NCI-H460 (cell line): ENCODE measurements at regions not wholly inside any gene's neighbourhood (a gene's known extent, or its start where the extent isn't known, plus 50 kb on each side); places are given as distances from the start of the nearest gene placed in this dataset.

Experiments used
- DNase-seq: peaks from one replicate; pipeline ENCODE4 v3.0.0-alpha.2; 2016; ENCODE audit warnings: low read depth; ENCODE audit errors: extremely low read depth

DNA sequence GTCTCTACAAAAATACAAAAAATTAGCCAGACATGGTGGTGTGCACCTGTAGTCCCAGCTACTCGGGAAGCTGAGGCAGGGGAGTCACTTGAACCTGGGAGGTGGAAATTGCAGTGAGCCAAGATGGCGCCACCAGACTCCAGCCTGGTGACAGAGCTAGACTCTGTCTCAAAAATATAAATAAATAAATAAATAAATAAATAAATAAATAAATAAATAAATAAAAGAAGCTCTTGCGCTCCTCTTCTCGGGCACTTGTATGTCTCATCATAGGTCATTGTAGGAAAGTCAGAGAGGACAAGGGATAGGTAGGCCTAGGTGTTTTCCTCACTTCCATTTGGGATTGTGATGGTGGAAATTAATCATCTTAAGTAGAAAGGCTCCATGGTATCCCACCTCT lies 252.8 kb downstream of the PIK3R1 start:
- no peak for DNase-seq

DNA sequence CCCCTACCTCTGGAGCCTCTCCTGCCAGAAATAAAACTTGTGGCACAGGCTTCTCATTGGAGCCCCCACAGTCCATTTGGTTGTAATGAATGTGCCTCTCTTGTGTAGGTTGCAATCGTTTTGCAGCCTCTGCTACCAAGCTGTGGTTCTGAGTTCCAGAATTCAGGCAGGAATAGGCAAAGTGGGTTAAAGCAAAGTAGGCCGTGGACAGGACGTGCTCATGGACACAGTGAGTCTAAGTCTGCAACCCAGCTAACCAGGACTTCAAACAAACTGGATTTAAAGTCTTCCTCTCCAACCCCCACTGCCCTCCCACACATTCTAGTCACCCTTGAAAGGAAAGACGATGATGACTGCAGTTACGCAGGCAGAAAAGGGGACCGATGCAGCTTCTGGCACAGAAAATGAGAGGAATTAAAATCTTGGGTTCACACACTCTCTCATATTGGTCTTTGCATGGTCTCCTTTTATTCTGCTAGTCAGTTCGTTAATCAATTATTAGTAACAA lies 260.0 kb downstream of the PIK3R1 start:
- DNase-seq: no peak

DNA sequence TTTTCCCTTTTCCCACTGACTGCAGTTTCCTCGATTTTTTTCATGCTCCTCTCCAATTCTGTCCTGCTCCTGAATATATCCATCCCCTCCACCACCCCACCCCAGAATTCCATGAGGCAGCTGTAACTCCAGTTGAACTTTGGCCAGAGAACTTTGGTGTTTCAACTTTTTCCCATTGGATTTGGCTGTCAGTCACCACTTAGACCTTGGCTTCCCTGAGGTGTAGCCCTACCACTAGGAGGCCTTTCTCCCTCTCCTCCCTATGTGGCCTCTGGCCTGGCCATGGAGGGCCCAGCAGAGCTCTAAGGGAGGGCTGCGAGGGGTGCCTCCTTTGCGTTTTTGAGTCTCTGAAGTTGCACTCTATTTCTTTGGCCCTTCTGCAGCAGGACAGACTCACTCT lies 261.3 kb downstream of the PIK3R1 start:
- DNase-seq: no peak

DNA sequence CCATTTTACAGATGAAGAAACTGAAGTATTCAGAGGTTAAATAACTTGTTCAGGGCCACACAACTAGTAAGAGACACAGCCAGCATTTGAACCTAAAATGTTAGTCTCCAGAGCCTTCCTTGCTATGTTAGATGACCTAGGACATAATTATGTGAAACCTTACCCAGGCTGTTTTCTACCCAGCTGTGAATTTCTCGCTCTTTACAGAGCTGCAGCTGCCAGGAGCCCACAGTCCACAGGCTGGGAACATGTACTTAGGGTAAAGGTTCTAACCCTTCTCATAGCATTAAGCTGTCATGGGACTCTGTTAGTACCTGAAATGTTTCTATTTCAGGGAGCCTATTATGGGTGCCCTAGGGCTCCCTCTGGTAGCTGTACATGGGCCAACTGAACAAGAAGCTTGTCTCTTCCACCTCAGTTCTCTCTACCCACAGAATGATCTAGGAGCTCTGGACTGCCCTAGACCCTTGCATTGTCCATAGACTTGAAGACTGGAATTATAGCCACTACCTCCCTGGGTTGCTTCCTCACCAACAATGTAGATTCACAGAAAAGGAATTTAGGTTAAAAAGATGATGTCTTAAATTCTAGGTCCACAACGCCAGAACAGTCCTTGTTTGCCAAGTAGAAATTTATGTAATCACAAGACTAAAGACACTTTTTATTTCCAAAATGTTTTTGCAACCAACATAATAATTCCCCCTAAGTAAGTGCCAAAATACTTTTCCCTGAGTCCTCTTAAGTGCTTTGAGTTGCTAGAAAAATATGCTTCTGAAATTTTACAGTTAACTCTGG lies 262.9 kb downstream of the PIK3R1 start:
- DNase-seq: no peak

DNA sequence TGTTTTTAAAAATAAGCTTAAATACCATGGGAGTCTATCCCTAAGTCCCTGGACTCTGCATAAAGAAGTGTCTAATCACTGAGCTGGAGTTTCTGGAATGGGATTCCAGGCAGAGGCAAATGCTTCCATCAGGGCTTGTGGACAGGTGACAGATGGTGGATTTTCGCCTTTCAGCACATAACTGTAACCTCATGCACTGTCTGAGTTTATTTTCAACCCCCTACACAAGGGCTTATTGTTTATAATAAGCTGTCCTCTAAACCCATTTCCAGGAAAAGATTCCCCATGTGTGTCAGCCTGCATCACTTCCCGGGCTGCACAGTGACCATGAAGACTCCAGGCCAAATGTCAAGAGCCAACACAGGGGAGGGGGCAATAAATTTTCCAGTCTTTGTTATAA lies 264.0 kb downstream of the PIK3R1 start:
- no peak for DNase-seq

DNA sequence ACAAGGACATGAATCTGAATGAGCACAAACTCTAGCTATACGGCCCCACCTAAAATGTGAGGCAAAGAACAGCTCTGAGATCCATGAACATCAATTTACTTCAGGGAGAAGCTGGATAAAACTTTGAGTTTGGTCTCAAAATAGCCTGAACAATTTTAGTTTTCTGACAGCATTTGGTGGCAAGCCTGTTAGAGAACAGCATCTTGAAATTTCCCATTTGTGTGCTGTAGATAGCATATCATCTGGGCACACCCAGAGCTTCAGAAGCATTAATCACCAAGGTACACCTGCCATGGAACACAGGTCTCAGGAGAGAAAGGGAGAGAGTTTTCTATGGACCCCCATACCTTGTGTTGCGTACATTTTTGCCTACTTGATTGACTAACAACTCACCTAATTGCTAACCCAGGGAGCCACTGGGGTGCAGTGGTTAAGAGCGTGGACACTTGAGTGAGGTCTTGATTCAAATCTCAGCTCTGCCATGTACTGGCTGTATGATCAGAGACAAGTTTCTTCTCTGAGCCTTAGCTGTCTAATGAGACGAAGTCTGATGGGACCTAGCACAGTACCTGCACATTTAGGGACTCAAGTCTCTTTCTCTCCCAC lies 264.9 kb downstream of the PIK3R1 start:
- DNase-seq: no peak

DNA sequence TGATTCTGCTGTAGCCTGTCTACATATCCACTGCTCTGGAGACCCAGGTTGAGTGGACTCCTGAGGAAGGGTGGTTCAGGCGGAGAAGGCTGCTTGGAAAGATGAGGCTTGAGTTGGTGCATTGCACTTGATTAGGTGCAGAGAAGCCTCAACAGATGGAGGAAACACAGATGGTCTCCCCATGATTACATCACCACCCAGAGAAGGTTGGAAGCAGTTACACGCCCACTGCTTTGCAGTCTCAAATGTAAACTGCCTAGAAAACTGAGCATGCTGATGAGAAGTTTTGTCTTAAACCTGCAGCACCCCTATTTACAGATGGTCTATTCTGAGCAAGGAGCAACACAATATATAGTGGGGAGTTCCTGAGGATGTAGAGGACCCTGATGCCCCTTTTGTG lies 266.6 kb downstream of the PIK3R1 start:
- no peak for DNase-seq

DNA sequence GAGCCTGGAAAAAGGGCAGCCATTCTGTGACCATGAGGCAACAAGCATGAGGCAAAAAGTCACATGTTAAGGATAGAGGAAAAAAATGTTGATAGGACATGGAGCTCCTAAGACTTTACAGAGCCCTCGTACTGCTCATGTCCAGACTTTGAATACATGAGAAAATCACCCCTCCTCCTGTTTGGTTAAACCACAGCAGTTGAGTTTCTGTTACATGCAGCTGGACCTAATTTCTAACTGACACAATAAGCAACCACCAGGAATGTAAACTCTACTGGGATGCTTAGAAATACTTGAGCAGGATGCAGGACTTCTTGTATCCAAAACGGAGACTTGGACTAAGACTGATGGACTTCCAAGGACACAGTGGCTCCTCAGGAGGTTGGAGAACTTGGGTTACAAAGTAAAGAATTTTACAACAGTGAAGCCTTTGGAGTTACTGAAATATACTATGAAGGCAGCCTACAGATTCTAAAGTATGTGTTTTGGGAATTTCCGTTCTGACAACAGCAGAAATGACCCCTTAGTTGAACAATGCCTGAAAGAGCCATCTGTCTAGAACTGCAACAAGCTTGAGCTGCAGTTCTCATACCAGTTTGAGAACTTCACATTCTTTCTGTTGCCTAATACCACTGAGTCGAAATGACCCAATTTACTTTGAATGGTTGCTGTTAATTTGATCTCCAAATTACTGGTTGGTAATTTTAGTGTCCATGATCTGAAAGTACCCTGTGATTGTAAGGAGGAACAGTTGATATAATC lies 268.9 kb downstream of the PIK3R1 start:
- DNase-seq: no peak

DNA sequence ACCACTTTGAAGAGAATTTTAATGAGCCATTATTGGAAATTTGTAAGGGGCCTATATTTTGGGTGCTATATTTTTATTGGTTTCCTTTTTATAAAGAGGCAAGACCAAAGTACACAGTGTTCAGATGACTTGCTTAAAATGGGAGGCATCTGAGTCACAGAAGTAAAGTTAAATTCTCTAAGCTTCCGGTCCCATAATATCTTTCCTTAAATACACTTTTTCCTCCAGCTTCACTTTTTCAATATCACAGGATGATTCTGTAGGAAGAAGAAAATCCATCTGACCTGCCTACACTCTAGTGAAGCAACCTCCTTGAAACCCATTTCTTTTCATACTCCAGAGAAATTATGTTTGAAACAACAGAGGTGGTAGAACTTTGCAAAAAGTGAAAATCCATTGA lies 274.0 kb downstream of the PIK3R1 start:
- DNase-seq: no peak

DNA sequence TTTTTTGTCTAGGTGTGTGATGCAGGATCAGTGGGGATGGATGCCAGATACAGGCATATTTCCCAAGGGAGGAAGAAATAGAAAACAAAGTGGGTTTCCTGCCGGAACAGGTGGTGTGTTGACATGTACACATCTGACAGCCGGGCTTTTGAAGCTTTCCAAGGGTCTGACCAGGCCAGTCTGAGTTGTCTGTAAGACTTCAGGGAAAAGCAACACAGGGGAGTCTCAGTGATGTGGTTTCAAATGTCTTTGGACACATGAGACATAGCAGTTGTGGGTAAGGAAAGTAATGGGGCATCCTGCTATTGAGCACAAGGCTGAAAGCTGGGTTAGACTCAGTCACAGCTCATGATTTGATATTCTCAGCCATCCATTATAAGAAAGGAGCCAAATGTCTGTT lies 274.9 kb downstream of the PIK3R1 start:
- no peak for DNase-seq

DNA sequence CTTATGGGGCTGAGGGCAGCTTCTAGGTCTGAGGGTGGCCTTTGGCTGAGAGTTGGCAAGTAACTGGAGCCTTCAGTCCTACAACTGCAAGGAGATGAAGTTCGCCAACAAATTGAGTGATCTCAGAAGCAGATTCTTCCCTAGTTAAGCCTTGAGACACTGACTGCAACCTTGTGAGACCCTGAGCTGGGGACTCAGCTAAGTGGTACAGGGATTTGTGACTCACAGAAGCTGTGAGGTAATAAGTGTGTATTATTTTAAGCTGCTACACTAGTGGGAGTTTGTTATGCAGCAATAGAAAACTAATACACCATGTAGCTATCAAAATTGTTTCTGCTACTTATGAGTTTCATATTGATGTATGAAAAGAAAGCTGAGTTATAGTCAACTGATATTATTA lies 279.2 kb downstream of the PIK3R1 start:
- DNase-seq: no peak

DNA sequence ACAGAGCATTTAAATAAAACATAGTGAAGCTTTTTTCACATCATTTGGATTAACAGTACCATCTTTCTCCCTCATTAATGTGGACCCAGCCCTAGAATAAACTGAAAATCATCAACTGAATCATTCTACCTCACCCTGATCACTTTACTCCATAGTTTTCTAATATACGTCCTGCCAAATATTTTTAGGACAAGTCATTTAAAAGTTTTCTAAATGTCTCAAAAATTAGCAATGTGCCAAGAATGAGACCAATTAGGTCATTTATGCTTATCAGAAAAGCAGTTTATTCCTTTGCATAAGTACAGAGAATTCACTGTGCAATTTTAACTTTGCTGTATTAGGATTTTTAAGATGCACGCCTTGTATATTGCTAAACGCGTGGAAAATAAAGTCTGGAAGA lies 284.4 kb downstream of the PIK3R1 start:
- no peak for DNase-seq

DNA sequence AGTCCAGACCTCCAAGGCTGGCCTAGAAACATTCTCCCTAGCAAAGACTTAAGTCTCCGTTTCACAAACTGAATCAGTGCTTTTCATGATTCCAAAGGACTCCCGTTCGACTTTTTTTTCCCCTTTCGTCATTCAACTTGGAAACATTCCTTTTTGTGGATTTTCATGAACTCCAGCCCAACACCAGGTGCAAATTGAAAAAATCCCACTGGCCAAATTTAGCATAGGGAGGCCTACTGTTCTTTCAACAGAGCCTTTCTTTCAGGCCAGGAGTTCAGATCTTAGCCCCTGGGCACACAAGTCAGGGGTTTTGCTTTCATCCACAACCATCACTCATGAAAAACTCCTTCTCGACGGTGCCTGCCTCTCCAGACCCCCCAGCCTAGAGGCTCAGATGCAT lies 285.3 kb downstream of the PIK3R1 start:
- DNase-seq: no peak

DNA sequence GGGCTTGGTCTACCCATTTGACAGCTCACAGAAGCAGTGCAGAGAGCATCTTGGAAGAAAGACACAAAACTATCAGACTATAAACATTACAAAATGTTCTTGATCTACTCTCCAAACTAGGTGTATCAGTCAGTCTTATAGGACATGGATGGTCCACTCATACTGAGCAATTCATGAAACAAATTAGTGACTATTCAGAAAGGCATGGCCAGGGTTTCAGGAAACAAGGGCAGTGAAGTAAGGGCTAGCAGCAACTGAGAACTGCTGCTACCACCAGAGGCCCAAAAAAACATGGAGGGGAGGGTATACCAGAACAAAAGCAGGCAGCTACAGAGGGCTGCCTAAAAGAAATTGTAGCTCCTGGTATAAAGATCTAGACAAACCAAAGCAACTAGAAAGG lies 287.0 kb downstream of the PIK3R1 start:
- no peak for DNase-seq

DNA sequence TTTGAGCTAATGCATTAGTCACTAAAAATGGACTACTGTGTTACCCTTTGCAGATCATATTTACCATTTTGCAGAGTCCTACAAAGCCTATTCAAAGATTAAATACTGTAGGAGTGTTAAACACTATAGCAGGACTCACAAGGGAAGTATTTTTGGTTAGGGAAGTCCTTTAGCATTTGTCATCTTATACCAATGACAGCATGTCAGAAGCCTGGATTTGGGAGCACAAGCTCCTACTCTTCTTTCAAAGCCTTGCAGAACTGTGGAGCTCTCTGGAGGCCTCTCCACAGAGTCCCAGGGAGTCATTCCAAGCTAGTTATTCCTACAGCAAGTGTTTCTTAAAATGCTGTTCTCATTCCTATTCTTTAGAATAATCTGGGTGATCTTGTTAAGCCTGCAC lies 288.8 kb downstream of the PIK3R1 start:
- DNase-seq: no peak

DNA sequence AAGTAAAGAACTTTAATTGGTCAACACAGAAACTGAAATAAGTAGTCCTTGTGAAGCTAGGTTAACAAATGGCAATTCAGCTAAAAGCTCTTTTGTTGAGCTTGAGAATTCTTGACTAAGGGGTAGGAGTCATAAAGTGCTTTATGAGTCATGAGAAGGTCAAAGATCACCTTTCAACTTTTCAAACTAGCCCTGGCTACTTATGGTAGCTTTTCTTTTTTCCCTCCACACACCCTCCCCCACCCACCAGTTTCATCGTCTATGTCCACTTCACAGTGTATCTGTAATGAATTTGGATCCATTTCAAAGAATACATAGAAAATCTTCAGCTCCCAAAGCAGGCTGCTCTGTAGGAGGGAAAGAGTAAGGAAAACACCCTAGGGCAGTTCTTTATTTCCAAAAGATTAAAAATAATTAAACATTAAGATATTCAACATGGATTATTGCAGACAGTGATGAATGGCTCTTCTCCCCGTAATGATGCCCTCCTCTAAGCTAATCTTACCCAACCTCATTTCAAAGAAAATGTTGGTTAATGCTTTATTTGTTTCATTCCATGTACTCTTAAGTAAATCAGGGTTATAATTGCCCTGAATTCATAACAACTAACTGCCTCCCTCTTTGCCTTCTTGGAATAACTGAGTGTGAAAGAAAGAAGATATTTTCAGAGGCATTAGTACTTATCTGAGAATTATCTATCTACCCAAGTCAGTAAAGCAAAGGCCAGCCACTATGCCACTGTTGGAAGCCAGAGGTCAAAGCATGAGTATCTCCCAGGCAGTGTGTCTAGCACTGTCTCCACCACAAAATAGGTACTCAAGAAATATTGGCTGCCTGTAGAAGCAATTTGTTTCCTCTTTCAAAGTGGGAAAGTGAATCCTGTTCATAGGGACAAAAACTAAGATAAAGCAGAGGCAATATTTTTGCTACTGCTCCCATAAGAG lies 290.6 kb downstream of the PIK3R1 start:
- no peak for DNase-seq

DNA sequence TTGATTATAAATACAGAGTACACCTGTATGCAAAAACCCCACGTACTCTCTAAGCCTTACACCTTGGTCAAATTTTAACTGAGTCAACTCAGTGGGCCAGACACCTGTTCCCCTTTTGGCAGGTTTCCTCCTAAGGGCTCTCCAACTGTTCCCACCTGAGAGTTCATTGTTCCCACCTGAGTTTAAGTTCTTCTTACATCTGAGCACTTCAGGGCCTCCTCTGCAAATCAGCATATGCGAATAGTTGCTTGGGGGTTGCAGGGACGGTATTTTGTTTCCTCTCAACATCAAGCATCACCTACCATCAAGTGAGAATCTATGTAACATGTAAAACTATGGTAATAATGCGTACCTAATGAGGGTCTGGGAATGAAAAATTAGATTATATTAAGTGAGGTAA lies 300.0 kb downstream of the PIK3R1 start:
- no peak for DNase-seq

DNA sequence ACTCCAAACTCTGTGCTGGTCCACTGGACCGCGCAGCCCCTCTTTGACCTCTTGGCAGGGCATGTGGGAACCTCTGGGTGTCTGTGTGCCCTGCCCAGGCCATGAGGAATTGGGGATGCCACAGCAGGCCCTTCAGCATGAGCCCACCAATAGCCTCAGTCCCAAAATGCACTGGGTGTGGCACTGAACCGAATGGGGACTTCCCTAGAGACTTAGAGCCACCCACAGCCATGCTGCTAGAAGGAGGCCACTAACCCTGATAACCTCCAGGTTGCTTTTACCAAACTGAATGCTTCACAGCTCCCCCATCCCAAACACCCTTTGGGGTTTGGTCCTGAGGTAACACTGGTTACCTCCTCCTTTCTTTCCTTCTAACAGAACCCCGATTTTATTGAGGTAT lies 302.7 kb downstream of the PIK3R1 start:
- no peak for DNase-seq

DNA sequence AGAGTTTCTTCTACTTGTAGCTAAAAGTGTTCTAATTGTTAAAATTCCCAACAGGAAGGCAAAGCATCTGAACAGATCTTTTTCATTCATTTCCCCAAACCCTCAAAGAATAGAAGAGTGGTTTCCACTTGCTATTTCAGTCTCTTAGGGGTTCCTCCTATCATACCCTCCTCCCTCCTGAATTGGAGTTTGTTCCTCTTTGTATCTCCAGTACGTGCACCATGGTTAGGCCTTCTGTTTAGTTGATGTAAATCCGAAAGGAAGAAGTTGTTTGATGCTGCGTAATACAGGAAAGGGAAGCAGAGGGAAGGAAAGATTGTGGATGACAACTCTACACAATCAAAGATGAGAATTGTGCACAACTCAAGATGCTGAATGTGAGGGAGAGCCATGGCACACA lies 303.6 kb downstream of the PIK3R1 start:
- no peak for DNase-seq

DNA sequence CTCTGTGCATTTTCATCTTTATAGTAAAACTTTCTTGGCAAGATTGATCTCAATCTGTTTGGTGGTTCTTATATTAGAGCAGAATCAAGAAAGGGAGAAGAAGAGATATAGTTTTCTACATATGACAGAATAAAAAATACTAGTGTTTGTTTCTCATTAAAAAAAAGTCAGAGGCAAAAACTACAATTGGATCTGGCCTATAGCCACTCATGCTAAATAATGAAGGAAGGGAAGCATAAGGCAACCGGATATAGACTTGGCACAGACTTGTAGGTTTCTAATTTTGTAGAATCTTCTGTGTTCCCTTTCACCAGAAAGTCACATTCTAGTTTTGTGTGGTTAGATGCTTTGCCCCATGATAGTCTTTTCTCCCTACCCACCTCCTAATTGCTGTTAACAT lies 306.2 kb downstream of the PIK3R1 start:
- DNase-seq: no peak

DNA sequence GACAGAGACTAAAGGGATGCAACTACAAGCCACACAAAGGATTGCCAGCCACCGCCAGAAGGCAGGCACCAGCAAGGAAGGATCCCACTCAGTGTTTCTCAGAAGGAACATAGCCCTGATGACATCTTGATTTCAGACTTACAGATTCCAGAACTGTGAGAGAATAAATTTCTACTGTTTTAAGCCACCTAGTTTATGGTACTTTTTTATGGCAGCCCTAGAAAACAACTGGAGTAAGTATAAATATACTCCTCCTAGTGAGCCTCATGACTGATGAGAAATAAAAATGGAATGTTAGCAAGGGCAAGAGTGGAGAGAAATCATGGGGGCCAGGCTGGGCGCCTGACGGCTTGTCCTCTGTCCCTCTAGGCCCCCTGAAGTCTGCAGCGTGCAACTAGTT lies 307.3 kb downstream of the PIK3R1 start:
- DNase-seq: no peak
